Osteocyte (in vitro differentiated cells): ENCODE measurements at regions not wholly inside any gene's neighbourhood (a gene's known extent, or its start where the extent isn't known, plus 50 kb on each side); places are given as distances from the start of the nearest gene placed in this dataset.

Source experiments
- DNase-seq: peaks from one replicate; pipeline ENCODE4 v3.0.0; 2021; ENCODE audit warnings: mixed read lengths; ENCODE audit not compliant: unreplicated experiment; ENCODE audit errors: extremely low spot score
- H3K27ac Mint-ChIP-seq: one replicate; pipeline ENCODE4 v1.8.0; 2021; ENCODE audit warnings: mild to moderate bottlenecking, mixed read lengths; ENCODE audit not compliant: unreplicated experiment
- H3K27me3 Mint-ChIP-seq: one replicate; pipeline ENCODE4 v1.8.0; 2021; ENCODE audit warnings: mixed read lengths; ENCODE audit not compliant: unreplicated experiment
- H3K36me3 Mint-ChIP-seq: one replicate; pipeline ENCODE4 v1.8.0; 2021; ENCODE audit warnings: mixed read lengths; ENCODE audit not compliant: unreplicated experiment
- H3K4me1 Mint-ChIP-seq: one replicate; pipeline ENCODE4 v1.8.0; 2021; ENCODE audit warnings: mixed read lengths; ENCODE audit not compliant: unreplicated experiment
- H3K4me3 Mint-ChIP-seq: one replicate; pipeline ENCODE4 v1.8.0; 2021; ENCODE audit warnings: mild to moderate bottlenecking, moderate library complexity, mixed read lengths; ENCODE audit not compliant: unreplicated experiment
- H3K9me3 Mint-ChIP-seq: one replicate; pipeline ENCODE4 v1.8.0; 2021; ENCODE audit warnings: mixed read lengths; ENCODE audit not compliant: unreplicated experiment
- CTCF ChIP-seq: fragments of 200-600 bp; sonication (generic); IDR thresholded peaks from 2 replicates; pipeline ENCODE4 v1.5.0; 2021; ENCODE audit warnings: antibody characterized with exemption, mild to moderate bottlenecking, moderate library complexity

- H3K4me1 Mint-ChIP-seq = no peaks in the 10 kb centered on the region
- peaks cover 6% of the 10 kb centered on the region for H3K27me3 Mint-ChIP-seq
- no peak for DNase-seq
- no peak overlapping the region for H3K4me3 Mint-ChIP-seq
- no peaks in the 10 kb centered on the region for H3K36me3 Mint-ChIP-seq
- TF ChIP-seq CTCF = no peak
- peaks cover 6% of the 10 kb centered on the region for H3K9me3 Mint-ChIP-seq
- H3K27ac Mint-ChIP-seq = no peak overlapping the region
These were observed 522.0 kb upstream of the FAM98A start for GRCh38 chr2:34121076-34121475.

GRCh38 chr2:34115076-34115475, 516.0 kb upstream of the FAM98A start:
- H3K27ac Mint-ChIP-seq = no peak overlapping the region
- no peaks in the 10 kb centered on the region for H3K4me1 Mint-ChIP-seq
- no peak for DNase-seq
- no peaks in the 10 kb centered on the region for H3K9me3 Mint-ChIP-seq
- H3K27me3 Mint-ChIP-seq = peaks cover 11% of the 10 kb centered on the region
- H3K36me3 Mint-ChIP-seq = no peaks in the 10 kb centered on the region
- no peak overlapping the region for H3K4me3 Mint-ChIP-seq
- TF ChIP-seq CTCF = no peak

GRCh38 chr2:34112161-34112560, 513.1 kb upstream of the FAM98A start:
- Mint-ChIP-seq H3K4me1 (peaks cover 2% of the 10 kb centered on the region), H3K4me3 (no peak overlapping the region), H3K27ac (no peak overlapping the region), H3K27me3 (peaks cover 11% of the 10 kb centered on the region), H3K36me3 (no peaks in the 10 kb centered on the region), H3K9me3 (no peaks in the 10 kb centered on the region)
- TF ChIP-seq CTCF = no peak
- DNase-seq = no peak

- Mint-ChIP-seq H3K27ac (no peak overlapping the region), H3K4me3 (no peak overlapping the region), H3K36me3 (no peaks in the 10 kb centered on the region), H3K27me3 (peaks cover 11% of the 10 kb centered on the region), H3K9me3 (no peaks in the 10 kb centered on the region), H3K4me1 (peaks cover 15% of the 10 kb centered on the region)
- TF ChIP-seq CTCF = no peak
- no peak for DNase-seq
These were observed 511.3 kb upstream of the FAM98A start for GRCh38 chr2:34110392-34110791.

- H3K36me3 Mint-ChIP-seq = no peaks in the 10 kb centered on the region
- TF ChIP-seq CTCF = no peak
- H3K4me1 Mint-ChIP-seq = peaks cover 29% of the 10 kb centered on the region
- H3K4me3 Mint-ChIP-seq = no peak overlapping the region
- H3K27ac Mint-ChIP-seq = no peak overlapping the region
- H3K9me3 Mint-ChIP-seq = no peaks in the 10 kb centered on the region
- H3K27me3 Mint-ChIP-seq = peaks cover 8% of the 10 kb centered on the region
- no peak for DNase-seq
These were observed 508.7 kb upstream of the FAM98A start for GRCh38 chr2:34107811-34108210.
